C4-2B (cell line): ENCODE measurements at regions not wholly inside any gene's neighbourhood (a gene's known extent, or its start where the extent isn't known, plus 50 kb on each side); places are given as distances from the start of the nearest gene placed in this dataset.
"Not testable (repeated sequence)": the region's sequence is repeated elsewhere in the genome, so short reads cannot be mapped to it uniquely, and the experiment has no call there.

Experiments
- H3K27ac ChIP-seq: fragments of 450-650 bp; 2 replicates; pipeline ENCODE4 v1.5.1; 2017
- ZFX ChIP-seq: fragments of 450-650 bp; IDR thresholded peaks from 2 replicates; pipeline ENCODE4 v1.6.1; 2017
- TF ChIP-seq, protein P1 (sequence below): fragments of 450-650 bp; conservative IDR thresholded peaks from 2 replicates; pipeline ENCODE4 v1.5.1; 2017; ENCODE audit warnings: mild to moderate bottlenecking

DNA sequence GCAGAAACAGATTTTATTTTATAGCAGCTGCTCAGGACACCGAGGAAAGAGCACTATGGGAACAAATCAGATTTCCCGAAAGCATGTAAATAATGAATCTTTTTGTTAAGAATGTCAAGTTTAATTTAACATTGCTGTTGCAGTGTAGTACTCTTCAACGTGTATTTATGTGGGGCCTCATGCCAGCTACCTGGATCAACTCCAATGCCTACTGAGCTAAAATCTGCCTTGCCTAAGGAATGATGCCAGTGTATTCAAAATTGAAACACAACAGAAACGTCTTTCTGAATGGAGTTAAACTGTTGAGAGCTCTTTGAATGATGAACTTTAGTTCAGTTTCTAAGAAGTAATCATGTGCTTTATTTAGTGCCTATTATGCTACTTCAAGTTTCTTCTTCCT, 1379.8 kb upstream of the ATXN8OS start:
- H3K27ac ChIP-seq: no peak overlapping the region
- no peak for TF ChIP-seq ZFX
- TF ChIP-seq, protein P1, sequence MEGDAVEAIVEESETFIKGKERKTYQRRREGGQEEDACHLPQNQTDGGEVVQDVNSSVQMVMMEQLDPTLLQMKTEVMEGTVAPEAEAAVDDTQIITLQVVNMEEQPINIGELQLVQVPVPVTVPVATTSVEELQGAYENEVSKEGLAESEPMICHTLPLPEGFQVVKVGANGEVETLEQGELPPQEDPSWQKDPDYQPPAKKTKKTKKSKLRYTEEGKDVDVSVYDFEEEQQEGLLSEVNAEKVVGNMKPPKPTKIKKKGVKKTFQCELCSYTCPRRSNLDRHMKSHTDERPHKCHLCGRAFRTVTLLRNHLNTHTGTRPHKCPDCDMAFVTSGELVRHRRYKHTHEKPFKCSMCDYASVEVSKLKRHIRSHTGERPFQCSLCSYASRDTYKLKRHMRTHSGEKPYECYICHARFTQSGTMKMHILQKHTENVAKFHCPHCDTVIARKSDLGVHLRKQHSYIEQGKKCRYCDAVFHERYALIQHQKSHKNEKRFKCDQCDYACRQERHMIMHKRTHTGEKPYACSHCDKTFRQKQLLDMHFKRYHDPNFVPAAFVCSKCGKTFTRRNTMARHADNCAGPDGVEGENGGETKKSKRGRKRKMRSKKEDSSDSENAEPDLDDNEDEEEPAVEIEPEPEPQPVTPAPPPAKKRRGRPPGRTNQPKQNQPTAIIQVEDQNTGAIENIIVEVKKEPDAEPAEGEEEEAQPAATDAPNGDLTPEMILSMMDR: no peak

DNA sequence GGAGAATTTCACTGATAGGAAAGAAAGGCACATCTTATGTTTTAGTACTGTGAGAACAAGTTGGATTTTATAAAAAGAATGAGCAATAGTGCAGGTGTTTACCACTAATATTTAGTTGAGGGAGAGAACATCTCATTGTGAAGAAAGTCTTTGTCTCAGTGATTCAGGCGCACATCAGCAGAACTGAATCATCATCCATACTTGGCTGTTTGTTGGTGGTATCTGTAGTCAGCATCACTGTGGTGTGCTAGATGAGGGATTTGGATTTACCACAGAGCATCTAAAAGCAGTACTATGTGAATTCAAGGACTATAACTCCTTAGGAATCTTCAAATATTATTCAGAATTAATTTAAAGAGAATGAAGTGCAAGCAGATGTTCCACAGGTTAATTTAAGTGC, 1380.5 kb upstream of the ATXN8OS start:
- no peak for TF ChIP-seq ZFX
- TF ChIP-seq, protein P1: no peak
- no peak overlapping the region for H3K27ac ChIP-seq

DNA sequence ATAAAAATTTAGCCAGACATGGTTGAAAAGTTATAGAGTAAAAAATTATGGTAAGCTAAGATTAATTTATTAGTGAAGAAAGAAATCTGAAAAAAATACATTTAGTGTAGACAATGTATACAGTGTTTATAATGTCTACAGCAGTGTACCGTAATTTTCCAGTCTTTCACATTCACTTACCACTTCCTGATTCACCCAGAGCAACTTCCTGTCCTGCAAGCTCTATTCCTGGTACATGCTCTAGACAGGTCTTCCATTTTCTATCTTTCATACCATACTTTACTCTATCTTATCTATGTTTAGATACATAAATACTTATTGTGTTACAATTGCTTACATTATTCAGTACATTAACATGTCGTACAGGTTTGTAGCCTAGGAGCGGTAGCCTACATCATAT, 1387.8 kb upstream of the ATXN8OS start:
- no peak overlapping the region for H3K27ac ChIP-seq
- TF ChIP-seq ZFX: no peak
- TF ChIP-seq, protein P1: no peak

DNA sequence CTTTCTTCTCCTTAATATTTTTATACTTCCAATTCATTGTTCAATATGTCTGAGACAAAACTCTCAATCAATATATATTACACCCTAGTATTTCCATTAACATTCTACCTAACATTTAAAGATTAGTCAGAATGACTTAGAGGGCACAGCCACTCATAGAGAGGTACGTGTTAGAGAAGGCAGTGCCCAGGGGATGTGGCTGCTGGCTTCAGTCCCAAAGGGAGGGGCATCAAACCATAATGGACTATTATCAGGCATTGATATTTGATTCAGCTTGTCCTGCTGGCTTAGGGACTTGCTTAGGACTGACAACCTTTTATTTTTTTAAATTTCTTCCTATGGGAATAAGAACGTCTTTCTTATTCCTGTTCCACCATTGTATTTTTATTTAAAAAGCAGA, 1392.0 kb upstream of the ATXN8OS start:
- TF ChIP-seq, protein P1: no peak
- TF ChIP-seq ZFX: no peak
- no peak overlapping the region for H3K27ac ChIP-seq

DNA sequence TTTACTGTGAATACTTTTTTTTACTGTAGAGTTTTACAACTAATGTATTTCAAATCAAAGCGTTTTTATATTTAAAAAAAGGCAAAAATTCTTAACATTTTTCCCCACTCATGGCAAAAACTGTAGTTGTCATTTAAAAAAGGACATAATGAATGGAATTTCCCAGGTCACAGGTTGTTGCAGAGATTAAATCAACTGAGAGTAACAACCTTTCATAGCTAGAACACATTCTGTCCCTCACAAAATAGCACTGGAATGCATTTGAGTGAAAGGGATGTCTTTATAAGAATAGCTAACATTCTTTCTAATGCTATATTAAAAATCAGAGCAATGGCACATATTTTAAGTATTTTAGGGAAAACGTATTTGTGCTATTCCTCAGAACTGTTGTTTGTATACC, 1393.3 kb upstream of the ATXN8OS start:
- H3K27ac ChIP-seq: no peak overlapping the region
- no peak for TF ChIP-seq ZFX
- TF ChIP-seq, protein P1: no peak

DNA sequence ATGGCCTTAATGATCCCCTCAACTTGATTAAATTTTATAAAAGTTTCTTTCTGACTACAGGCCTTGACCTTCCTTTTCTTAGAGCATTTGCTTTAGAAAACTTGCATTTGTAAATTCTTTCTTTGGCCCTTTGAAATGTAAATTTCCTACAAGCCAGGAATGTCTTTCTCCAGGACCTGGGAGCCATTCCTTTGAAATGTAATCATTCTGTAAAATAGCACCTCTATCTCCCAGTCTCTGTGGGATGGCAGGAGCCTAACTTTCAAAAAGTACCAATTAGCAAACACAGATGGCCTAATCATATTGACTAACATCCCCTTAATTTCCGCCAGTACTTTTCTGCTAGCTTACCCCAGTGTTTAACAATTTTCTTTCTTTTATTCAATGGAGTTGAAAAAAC, 1394.2 kb upstream of the ATXN8OS start:
- no peak for TF ChIP-seq ZFX
- TF ChIP-seq, protein P1: no peak
- no peak overlapping the region for H3K27ac ChIP-seq

DNA sequence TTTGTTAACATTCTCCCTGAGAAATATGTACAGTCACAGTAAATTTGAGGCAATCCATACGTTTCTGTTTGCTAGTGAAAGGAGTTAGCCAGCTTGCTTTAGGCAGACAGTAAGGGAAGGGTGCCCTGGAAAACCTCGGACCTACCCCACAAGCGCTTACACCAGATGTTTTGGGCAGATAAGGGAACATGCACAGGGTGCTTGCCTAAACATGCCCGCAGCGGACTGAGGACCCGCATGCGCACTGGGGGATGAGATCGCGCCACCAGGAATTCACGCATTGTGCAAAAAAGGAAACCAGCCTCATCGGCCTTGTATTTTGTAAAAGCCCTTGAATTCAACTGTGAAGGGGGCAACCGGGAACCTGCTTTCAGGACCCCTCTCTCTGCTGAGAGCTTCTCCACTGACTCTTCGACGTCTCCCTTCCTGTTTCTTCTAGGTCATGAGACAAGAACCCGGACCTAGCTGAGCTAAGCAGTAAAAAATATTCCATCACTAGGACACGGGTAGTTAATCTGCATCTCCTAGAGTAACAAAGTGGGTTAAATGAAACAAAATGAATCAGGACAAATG, 1399.2 kb upstream of the ATXN8OS start:
- H3K27ac ChIP-seq: no peak overlapping the region
- TF ChIP-seq, protein P1: no peak
- TF ChIP-seq ZFX: no peak

DNA sequence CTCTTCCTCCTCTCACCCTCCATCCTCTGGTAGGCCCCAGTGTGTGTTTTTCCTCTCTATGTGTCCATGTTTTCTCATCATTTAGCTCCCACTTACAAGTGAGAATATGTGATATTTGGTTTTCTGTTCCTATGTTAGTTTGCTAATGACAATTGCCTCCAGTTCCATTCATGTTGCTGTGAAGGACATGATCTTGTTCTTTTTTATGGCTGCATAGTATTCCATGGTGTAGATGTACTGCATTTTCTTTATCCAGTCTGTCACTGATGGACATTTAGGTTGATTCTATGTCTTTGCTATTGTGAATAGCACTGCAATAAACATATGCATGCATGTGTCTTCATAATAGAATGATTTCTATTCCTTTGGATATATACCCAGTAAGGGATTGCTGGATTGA, 1401.6 kb upstream of the ATXN8OS start:
- not testable (repeated sequence) for H3K27ac ChIP-seq
